Fibroblast of lung (primary cell): ENCODE measurements at regions not wholly inside any gene's neighbourhood (a gene's known extent, or its start where the extent isn't known, plus 50 kb on each side); places are given as distances from the start of the nearest gene placed in this dataset.

Source experiments
- DNase-seq, 2 donors: peaks; one replicate each; pipeline versions ENCODE4 v3.0.0 to v3.0.0-alpha.2; 2010; ENCODE audit warnings: low read depth in 2 of 2
- H2AFZ ChIP-seq: 2 replicates; pipeline ENCODE4 v1.5.1; 2012; ENCODE audit warnings: low read length, control low read depth, inconsistent platforms
- H3K27ac ChIP-seq: 2 replicates; pipeline ENCODE4 v1.5.1; 2011; ENCODE audit warnings: low read length, control low read depth; ENCODE audit not compliant: insufficient read depth
- H3K27me3 ChIP-seq: 2 replicates; pipeline ENCODE4 v1.5.1; 2011; ENCODE audit warnings: mild to moderate bottlenecking, low read length; ENCODE audit not compliant: control insufficient read depth, insufficient read depth
- H3K36me3 ChIP-seq: 2 replicates; pipeline ENCODE4 v1.5.1; 2011; ENCODE audit warnings: low read length; ENCODE audit not compliant: control insufficient read depth, insufficient read depth
- H3K4me1 ChIP-seq: 2 replicates; pipeline ENCODE4 v1.5.1; 2011; ENCODE audit warnings: low read length; ENCODE audit not compliant: control insufficient read depth, insufficient read depth; ENCODE audit errors: extremely low read depth
- H3K4me2 ChIP-seq: 2 replicates; pipeline ENCODE4 v1.5.1; 2011; ENCODE audit warnings: low read length, control low read depth; ENCODE audit not compliant: insufficient read depth; ENCODE audit errors: extremely low read depth
- H3K4me3 ChIP-seq, 4 experiments: fragments of 200-600 bp in 1 of 4; sonication (generic) in 1 of 4; replicated peaks in 1 of 4; 2 replicates each; pipeline ENCODE4 v1.5.1; 2011 to 2016; ENCODE audit warnings: low read length in 4 of 4, low read depth in 3 of 4, mild to moderate bottlenecking in 3 of 4, control low read depth in 2 of 4, inconsistent platforms in 1 of 4, mixed read lengths in 1 of 4; ENCODE audit not compliant: insufficient read depth in 1 of 4; ENCODE audit errors: control extremely low read depth in 1 of 4
- H3K79me2 ChIP-seq: 2 replicates; pipeline ENCODE4 v1.5.1; 2012; ENCODE audit warnings: mild to moderate bottlenecking, low read length, inconsistent platforms; ENCODE audit not compliant: control insufficient read depth, insufficient read depth
- H3K9ac ChIP-seq: 2 replicates; pipeline ENCODE4 v1.5.1; 2011; ENCODE audit warnings: mild to moderate bottlenecking, low read length, control low read depth; ENCODE audit not compliant: insufficient read depth
- H3K9me3 ChIP-seq: 2 replicates; pipeline ENCODE4 v1.5.1; 2012; ENCODE audit warnings: low read depth, low read length; ENCODE audit not compliant: control insufficient read depth, insufficient read depth
- H4K20me1 ChIP-seq: 2 replicates; pipeline ENCODE4 v1.5.1; 2011; ENCODE audit warnings: low read length; ENCODE audit not compliant: control insufficient read depth, insufficient read depth; ENCODE audit errors: extremely low read depth
- CTCF ChIP-seq, 2 donors: IDR thresholded peaks in 1 of 2; conservative IDR thresholded peaks in 1 of 2; 1 replicate in 1 of 2; 2 replicates in 1 of 2; pipeline ENCODE4 v1.5.1; 2011 to 2012; ENCODE audit warnings: low read length in 2 of 2, control low read depth in 1 of 2, inconsistent platforms in 1 of 2, low read depth in 1 of 2, mild to moderate bottlenecking in 1 of 2
- EZH2 ChIP-seq: IDR thresholded peaks from 2 replicates; pipeline ENCODE4 v1.5.1; 2012; ENCODE audit warnings: low read length, control low read depth, mild to moderate bottlenecking; ENCODE audit errors: missing control alignments

GRCh38 chr5:169408171-169408570, 107.2 kb upstream of the SLIT3 start:
- no peak overlapping the region for H3K27ac ChIP-seq
- H3K4me1 ChIP-seq, result no peaks in the 10 kb centered on the region
- no peak overlapping the region for H2AFZ ChIP-seq
- H3K27me3 ChIP-seq, result no peaks in the 10 kb centered on the region
- H4K20me1 ChIP-seq, result no peaks in the 10 kb centered on the region
- no peak overlapping the region for H3K9ac ChIP-seq
- no peak for TF ChIP-seq EZH2
- no peak for TF ChIP-seq CTCF (conservative IDR thresholded peaks at IDR 0.05 in 1 of 2, IDR thresholded peaks at IDR 0.05 in 1 of 2; ENCODE audit: low read depth in 1 of 2, low read length in 2 of 2)
- H3K4me3 ChIP-seq, result no peak overlapping the region
- no peaks in the 10 kb centered on the region for H3K79me2 ChIP-seq
- no peak for DNase-seq
- H3K36me3 ChIP-seq, result no peaks in the 10 kb centered on the region
- H3K4me2 ChIP-seq, result no peak overlapping the region
- H3K9me3 ChIP-seq, result no peaks in the 10 kb centered on the region

GRCh38 chr5:169404223-169404622, 103.3 kb upstream of the SLIT3 start:
- Histone ChIP-seq H3K27ac (no peak overlapping the region), H2AFZ (no peak overlapping the region), H3K36me3 (no peaks in the 10 kb centered on the region), H3K4me2 (no peak overlapping the region), H3K9me3 (no peaks in the 10 kb centered on the region), H3K79me2 (no peaks in the 10 kb centered on the region), H4K20me1 (no peaks in the 10 kb centered on the region), H3K4me3 (no peak overlapping the region), H3K4me1 (no peaks in the 10 kb centered on the region), H3K27me3 (no peaks in the 10 kb centered on the region), H3K9ac (no peak overlapping the region)
- TF ChIP-seq EZH2 (no peak), CTCF (conservative IDR thresholded peaks at IDR 0.05 in 1 of 2, IDR thresholded peaks at IDR 0.05 in 1 of 2; ENCODE audit: low read depth in 1 of 2, low read length in 2 of 2) (no peak)
- DNase-seq, result no peak

GRCh38 chr5:169398515-169398914, 97.6 kb upstream of the SLIT3 start:
- Histone ChIP-seq H3K79me2 (no peaks in the 10 kb centered on the region), H2AFZ (no peak overlapping the region), H3K36me3 (no peaks in the 10 kb centered on the region), H3K27me3 (no peaks in the 10 kb centered on the region), H3K27ac (no peak overlapping the region), H4K20me1 (no peaks in the 10 kb centered on the region), H3K9ac (no peak overlapping the region), H3K4me1 (no peaks in the 10 kb centered on the region), H3K4me3 (no peak overlapping the region), H3K4me2 (no peak overlapping the region), H3K9me3 (no peaks in the 10 kb centered on the region)
- TF ChIP-seq CTCF (conservative IDR thresholded peaks at IDR 0.05 in 1 of 2, IDR thresholded peaks at IDR 0.05 in 1 of 2; ENCODE audit: low read depth in 1 of 2, low read length in 2 of 2) (no peak), EZH2 (no peak)
- DNase-seq, result no peak
